GM19193 (cell line): ENCODE measurements at regions not wholly inside any gene's neighbourhood (a gene's known extent, or its start where the extent isn't known, plus 50 kb on each side); places are given as distances from the start of the nearest gene placed in this dataset.

ENCODE experiments used
- POLR2A ChIP-seq: IDR thresholded peaks from 4 replicates; pipeline ENCODE4 v1.6.1; 2011; ENCODE audit not compliant: insufficient read depth, insufficient read length; ENCODE audit errors: extremely low read depth

DNA sequence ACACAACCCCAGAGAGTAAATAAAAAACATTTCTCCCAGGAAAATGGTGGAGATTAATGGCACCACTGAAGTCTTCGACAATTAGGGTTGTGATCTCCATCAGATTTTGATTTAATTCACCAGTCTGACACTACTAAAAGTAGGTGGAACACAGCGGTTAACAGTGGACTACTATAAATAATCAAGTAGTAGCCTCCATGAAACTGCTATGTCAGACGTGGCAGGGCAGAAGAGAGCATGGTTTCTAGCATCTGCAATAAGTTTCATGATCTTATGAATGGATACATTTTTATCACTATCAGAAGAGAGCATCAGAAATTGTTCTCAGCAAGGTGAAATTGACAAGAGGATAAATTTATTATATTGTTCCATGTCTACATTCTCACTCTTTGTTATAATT lies 1706.6 kb downstream of the MRPL39 start:
- no peak for TF ChIP-seq POLR2A

- TF ChIP-seq POLR2A = no peak
Observed at GRCh38 chr21:23899561-23899960, 1707.7 kb downstream of the MRPL39 start.

- no peak for TF ChIP-seq POLR2A
Observed at GRCh38 chr21:23890652-23891051, 1716.6 kb downstream of the MRPL39 start.

- no peak for TF ChIP-seq POLR2A
Observed at GRCh38 chr21:23887725-23888306, 1719.5 kb downstream of the MRPL39 start.

DNA sequence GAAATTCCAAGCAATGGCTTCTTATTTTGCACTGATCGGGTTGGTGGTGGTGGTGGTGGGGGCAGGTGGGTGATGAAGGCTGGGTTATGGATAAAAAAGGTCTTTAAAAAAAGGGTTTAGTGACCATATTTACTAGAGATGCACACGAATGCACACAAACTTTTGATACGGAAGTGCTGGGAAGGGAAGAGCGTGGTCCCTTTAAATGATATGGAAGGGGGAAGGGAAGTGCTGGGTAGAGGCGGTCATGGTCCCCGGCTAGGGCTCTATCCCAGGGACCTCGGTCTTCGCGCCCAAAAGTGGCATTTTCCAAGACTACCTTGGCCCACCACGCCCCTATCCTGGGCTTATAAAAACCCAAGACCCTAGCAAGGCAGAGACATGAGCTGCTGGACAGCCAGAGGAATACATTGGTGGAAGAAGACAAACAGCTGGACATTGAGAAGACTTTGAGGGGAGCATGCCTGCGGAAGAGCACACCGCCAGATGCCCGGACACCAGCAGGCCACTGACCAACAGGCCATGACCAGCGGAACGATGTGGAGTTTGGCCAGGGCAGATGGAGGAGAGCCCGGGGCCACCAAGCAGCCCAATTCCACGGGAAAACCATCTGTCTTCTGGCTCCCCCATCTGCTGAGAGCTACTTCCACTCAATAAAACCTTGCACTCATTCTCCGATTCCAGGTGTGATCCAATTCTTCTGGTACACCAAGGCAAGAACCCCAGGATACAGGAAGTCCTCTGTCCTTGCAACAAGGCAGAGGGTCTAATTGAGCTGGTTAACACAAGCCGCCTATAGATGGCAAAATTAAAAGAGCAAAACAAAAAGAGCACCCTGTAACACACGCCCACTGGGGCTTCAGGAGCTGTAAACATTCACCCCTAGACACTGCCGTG lies 1720.2 kb downstream of the MRPL39 start:
- no peak for TF ChIP-seq POLR2A

DNA sequence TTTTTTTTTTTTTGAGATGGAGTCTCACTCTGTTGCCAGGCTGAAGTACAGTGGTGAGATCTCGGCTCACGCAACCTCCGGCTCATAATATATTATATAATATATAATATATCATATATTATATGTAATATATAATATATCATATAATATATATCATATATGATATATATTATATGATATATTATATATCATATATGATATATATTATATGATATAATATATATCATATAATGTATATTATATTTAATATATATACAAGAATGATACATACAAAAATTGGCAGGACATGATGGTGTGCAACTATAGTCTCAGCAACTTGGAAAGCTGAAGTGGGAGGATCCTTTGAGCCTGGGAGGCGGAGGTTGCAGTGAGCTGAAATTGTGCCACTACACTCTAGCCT lies 1725.5 kb downstream of the MRPL39 start:
- no peak for TF ChIP-seq POLR2A

DNA sequence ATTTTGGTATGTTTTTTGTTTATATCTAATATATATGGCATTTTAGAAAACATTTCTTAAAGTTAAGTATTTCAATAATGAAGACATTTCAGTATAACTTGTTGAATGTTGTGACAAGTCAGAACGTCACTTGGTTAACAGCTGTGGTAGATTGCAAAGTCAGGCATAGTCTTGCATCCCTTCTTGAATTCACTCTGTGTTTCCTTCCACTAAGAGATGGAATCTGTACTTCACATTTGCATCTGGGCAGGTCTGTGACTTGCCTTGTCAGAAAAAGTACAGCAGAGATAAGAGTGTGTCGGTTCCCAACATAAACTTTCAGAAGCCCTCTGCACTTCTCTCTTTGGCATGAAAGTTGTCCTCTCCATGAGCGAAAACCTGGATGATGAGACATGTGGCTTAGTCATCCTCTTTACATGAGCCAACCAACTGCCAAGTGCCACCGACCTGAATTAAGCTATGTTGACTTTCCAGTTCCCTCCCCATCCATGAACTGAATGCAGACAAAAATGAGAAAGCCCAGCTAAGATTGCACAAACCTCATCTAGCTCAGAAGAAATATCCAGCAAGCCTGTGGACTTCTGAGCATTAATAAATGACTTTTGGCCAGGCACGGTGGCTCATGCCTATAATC lies 1730.2 kb downstream of the MRPL39 start:
- TF ChIP-seq POLR2A = no peak

- TF ChIP-seq POLR2A = no peak
Observed at GRCh38 chr21:23874271-23874670, 1733.0 kb downstream of the MRPL39 start.

DNA sequence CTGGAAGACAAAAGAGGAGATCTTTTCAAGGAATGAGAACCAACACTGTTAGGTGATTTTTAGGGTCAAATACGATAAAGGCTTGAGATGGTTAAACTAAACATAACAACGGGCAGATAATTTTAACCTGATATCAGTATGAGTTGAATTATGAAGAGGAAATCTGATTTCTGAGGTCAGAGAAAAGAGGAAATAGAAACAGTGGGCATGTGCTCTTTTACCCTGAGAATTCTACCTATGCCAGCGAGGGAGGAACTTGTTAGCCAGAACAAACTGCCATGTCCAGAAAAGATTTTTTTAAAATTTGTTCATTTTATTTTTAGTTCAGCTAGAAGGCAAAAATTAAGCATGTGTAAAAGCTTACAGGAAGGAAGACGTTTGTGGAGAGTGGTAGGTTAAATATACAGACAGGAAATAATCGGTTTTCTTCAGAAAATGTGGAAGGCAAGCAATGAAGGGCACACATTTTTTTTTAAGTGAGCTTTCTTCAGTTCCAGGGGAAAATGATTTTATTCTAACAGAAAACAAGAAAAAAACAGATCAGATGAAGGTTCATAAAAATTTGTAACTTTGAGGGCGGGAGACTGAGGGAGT lies 1745.3 kb downstream of the MRPL39 start:
- TF ChIP-seq POLR2A = no peak

GRCh38 chr21:23858878-23859277 lies 1748.4 kb downstream of the MRPL39 start:
- no peak for TF ChIP-seq POLR2A

DNA sequence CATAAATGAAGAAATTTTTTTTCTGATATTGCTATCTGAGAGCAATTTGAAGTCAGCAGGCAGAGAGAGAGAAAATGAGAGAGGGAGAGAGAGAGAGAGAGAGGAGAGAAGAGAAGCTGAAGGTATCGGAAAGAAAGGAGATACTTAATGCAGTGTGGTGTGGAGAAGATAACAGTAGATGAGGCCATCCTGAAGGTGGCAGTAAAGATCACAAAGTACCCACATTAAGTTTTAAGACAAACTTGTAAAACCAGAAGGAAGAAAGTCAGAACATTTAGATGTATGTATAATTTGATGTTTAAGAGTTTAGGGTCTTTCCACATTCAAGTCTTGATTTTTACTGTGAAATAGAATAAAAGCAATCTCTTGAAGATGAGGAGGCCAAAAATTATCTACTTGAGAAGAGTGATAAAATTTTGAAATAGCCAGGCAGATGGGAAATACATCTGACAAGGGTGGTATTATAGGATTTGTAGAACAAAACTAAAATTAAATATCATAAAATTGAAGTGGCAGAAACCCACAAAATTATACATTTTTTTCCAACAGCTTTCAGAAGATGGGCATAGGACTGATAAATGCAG lies 1753.4 kb downstream of the MRPL39 start:
- TF ChIP-seq POLR2A = no peak

DNA sequence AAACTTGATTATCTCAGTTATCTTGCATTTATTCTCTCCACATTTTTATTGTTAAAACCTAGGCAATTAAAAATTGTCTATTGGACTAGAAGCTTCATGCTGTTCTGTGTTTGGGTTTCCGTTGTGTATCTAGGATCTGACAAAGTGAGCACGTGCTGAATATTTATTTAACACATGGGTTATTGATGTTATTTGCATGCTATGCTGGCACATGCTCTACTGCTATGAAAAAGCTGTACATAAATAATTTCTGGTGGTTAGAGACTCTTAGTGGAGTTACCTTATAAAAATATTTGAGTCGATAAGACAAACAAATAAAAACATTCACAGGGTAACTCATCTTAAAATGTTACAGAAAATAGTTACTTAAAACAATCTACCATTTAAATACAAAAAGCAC lies 1769.7 kb downstream of the MRPL39 start:
- TF ChIP-seq POLR2A = no peak

GRCh38 chr21:23822760-23823159 lies 1784.5 kb downstream of the MRPL39 start:
- TF ChIP-seq POLR2A = no peak

DNA sequence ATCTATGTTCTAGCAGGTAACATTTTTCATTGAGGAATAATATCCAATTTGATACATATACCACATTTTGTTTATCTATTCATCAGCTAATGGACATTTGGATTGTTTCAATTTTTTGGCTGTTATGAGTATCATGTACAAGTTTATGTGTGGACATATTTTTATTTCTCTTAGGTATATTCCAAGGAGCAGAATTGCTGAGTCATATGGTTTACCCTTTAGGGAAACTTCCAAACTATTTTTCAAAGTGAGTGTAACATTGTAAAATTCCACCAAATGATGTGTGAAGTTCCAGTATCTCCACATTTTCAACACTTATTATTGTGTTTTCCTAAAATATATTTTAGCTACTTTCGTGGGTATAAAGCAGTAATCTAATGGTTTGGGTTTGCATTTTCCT lies 1789.9 kb downstream of the MRPL39 start:
- TF ChIP-seq POLR2A = no peak

DNA sequence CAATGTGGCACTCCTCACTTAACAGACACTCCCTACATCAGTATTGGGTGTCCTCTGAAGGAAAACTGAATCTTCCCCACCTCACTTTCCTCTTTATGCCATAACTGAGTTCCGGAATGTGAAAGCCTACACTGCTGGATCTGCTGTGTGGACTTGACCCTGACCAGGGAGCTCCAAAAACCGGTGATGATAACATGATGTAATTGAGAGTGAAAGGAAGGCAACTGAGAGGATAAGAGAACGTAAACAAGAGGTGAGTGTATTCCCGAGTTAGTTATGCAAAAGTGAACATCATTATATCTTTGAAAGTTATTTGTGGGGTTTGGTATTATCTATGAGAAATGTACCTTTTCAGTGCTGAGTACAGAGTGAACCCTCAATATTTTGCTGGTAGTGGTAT lies 1794.8 kb downstream of the MRPL39 start:
- TF ChIP-seq POLR2A = no peak
